ENCODE measurements at regions not wholly inside any gene's neighbourhood (a gene's known extent, or its start where the extent isn't known, plus 50 kb on each side); places are given as distances from the start of the nearest gene placed in this dataset.

GRCh38 chr18:10013621-10014543 lies 100.1 kb downstream of the VAPA start:
- Histone ChIP-seq H2AFZ (ENCODE audit: low read depth, low read length) (no peak overlapping the region), H3K27ac (ENCODE audit: low read length) (no peak overlapping the region)

DNA sequence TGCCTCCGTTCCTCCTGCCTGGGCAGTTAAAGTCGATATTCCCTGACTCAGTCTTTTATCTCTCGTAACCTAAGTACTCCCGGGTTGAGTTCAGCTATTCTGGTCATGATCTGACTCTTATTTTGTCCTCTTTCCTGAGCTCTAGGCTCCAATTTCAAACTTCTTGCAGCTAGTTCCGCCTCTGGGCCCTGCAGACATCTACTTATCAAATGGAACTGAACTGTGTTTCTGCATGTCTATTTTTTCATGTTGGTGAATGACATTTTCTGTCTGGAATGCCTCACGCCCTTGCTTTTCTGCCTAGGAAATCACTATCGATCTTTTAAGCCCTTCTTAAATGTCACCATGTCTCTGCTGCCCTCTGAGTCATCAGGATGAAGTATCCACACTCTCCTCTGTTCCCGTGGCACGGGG lies 101.5 kb downstream of the VAPA start:
- Histone ChIP-seq H3K79me2 (replicated peaks; ENCODE audit: insufficient read depth, low read length) (no peaks in the 10 kb centered on the region), H3K27me3 (ENCODE audit: insufficient read depth, low read depth, low read length) (no peaks in the 10 kb centered on the region), H4K20me1 (ENCODE audit: insufficient read depth) (no peaks in the 10 kb centered on the region), H3K4me3 (ENCODE audit: low read length) (no peak overlapping the region), H3K9me3 (ENCODE audit: low read length) (no peaks in the 10 kb centered on the region), H3K4me2 (ENCODE audit: low read length) (no peak overlapping the region), H3F3A (ENCODE audit: insufficient read depth, low read length, poor library complexity, severe bottlenecking) (no peaks in the 10 kb centered on the region), H3K27ac (ENCODE audit: low read length) (no peak overlapping the region), H3K9ac (ENCODE audit: low read length) (no peak overlapping the region), H2AFZ (ENCODE audit: low read depth, low read length) (no peak overlapping the region), H3K9me2 (ENCODE audit: insufficient read depth, low read length) (no peaks in the 10 kb centered on the region), H3K36me3 (ENCODE audit: insufficient read depth, low read length) (no peaks in the 10 kb centered on the region)
- TF ChIP-seq POLR2AphosphoS5 (IDR thresholded peaks at IDR 0.05) (no peak), EZH2 (IDR thresholded peaks at IDR 0.05; ENCODE audit: borderline replicate concordance, insufficient read depth, low read length, poor library complexity, severe bottlenecking) (no peak), EP300 (conservative IDR thresholded peaks at IDR 0.05; ENCODE audit: poor library complexity, severe bottlenecking) (no peak), SMC3 (conservative IDR thresholded peaks at IDR 0.05; ENCODE audit: poor library complexity) (no peak), RAD21 (conservative IDR thresholded peaks at IDR 0.05) (no peak), CTCF (IDR thresholded peaks at IDR 0.05; ENCODE audit: poor library complexity, severe bottlenecking) (no peak)
- TF ChIP-seq, protein P1, sequence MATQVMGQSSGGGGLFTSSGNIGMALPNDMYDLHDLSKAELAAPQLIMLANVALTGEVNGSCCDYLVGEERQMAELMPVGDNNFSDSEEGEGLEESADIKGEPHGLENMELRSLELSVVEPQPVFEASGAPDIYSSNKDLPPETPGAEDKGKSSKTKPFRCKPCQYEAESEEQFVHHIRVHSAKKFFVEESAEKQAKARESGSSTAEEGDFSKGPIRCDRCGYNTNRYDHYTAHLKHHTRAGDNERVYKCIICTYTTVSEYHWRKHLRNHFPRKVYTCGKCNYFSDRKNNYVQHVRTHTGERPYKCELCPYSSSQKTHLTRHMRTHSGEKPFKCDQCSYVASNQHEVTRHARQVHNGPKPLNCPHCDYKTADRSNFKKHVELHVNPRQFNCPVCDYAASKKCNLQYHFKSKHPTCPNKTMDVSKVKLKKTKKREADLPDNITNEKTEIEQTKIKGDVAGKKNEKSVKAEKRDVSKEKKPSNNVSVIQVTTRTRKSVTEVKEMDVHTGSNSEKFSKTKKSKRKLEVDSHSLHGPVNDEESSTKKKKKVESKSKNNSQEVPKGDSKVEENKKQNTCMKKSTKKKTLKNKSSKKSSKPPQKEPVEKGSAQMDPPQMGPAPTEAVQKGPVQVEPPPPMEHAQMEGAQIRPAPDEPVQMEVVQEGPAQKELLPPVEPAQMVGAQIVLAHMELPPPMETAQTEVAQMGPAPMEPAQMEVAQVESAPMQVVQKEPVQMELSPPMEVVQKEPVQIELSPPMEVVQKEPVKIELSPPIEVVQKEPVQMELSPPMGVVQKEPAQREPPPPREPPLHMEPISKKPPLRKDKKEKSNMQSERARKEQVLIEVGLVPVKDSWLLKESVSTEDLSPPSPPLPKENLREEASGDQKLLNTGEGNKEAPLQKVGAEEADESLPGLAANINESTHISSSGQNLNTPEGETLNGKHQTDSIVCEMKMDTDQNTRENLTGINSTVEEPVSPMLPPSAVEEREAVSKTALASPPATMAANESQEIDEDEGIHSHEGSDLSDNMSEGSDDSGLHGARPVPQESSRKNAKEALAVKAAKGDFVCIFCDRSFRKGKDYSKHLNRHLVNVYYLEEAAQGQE (IDR thresholded peaks at IDR 0.05; ENCODE audit: borderline replicate concordance): no peak

More at GRCh38 chr18:10013621-10014543, 100.1 kb downstream of the VAPA start:
- H3K4me3 ChIP-seq (ENCODE audit: low read length): no peak overlapping the region
- TF ChIP-seq, protein P1 (IDR thresholded peaks at IDR 0.05; ENCODE audit: borderline replicate concordance): no peak
- no peak for TF ChIP-seq CTCF (IDR thresholded peaks at IDR 0.05; ENCODE audit: poor library complexity, severe bottlenecking)
- no peak for TF ChIP-seq MXI1 (conservative IDR thresholded peaks at IDR 0.05; ENCODE audit: poor library complexity, severe bottlenecking)
- no peak for TF ChIP-seq EP300 (conservative IDR thresholded peaks at IDR 0.05; ENCODE audit: poor library complexity, severe bottlenecking)
- TF ChIP-seq TAF1 (IDR thresholded peaks at IDR 0.05; ENCODE audit: low read depth): no peak
- TF ChIP-seq SMC3 (conservative IDR thresholded peaks at IDR 0.05; ENCODE audit: poor library complexity): no peak
- TF ChIP-seq POLR2AphosphoS5 (IDR thresholded peaks at IDR 0.05): no peak
- no peak for TF ChIP-seq EZH2 (IDR thresholded peaks at IDR 0.05; ENCODE audit: borderline replicate concordance, insufficient read depth, low read length, poor library complexity, severe bottlenecking)
- no peak for TF ChIP-seq RAD21 (conservative IDR thresholded peaks at IDR 0.05)
- no peaks in the 10 kb centered on the region for H3K79me2 ChIP-seq (replicated peaks; ENCODE audit: insufficient read depth, low read length)
- no peaks in the 10 kb centered on the region for H4K20me1 ChIP-seq (ENCODE audit: insufficient read depth)
- H3F3A ChIP-seq (ENCODE audit: insufficient read depth, low read length, poor library complexity, severe bottlenecking): no peaks in the 10 kb centered on the region
- H3K4me2 ChIP-seq (ENCODE audit: low read length): no peak overlapping the region
- no peaks in the 10 kb centered on the region for H3K36me3 ChIP-seq (ENCODE audit: insufficient read depth, low read length)
- no peak overlapping the region for H3K9ac ChIP-seq (ENCODE audit: low read length)
- H3K9me3 ChIP-seq (ENCODE audit: low read length): no peaks in the 10 kb centered on the region
- no peaks in the 10 kb centered on the region for H3K27me3 ChIP-seq (ENCODE audit: insufficient read depth, low read depth, low read length)
- H3K9me2 ChIP-seq (ENCODE audit: insufficient read depth, low read length): no peaks in the 10 kb centered on the region
